ENCODE measurements at regions not wholly inside any gene's neighbourhood (a gene's known extent, or its start where the extent isn't known, plus 50 kb on each side); places are given as distances from the start of the nearest gene placed in this dataset.
"Not testable (repeated sequence)": the region's sequence is repeated elsewhere in the genome, so short reads cannot be mapped to it uniquely, and the experiment has no call there.

- not testable (repeated sequence) for DNase-seq
Observed at GRCh38 chr7:6991169-6991611, 165.1 kb upstream of the CCZ1B start.

GRCh38 chr7:6991686-6992085 lies 165.6 kb upstream of the CCZ1B start:
- DNase-seq = not testable (repeated sequence)

- not testable (repeated sequence) for DNase-seq
Observed at GRCh38 chr7:6992133-6992532, 166.1 kb upstream of the CCZ1B start.

GRCh38 chr7:6995026-6995425 lies 169.0 kb upstream of the CCZ1B start:
- not testable (repeated sequence) for DNase-seq

- DNase-seq = not testable (repeated sequence)
Observed at GRCh38 chr7:6995493-6996289, 169.6 kb upstream of the CCZ1B start.

GRCh38 chr7:6999067-6999666 lies 173.1 kb upstream of the CCZ1B start:
- not testable (repeated sequence) for DNase-seq

GRCh38 chr7:7002418-7003062 lies 176.5 kb upstream of the CCZ1B start:
- no peak for DNase-seq

GRCh38 chr7:7005303-7005702 lies 177.0 kb upstream of the C1GALT1 start:
- DNase-seq = no peak

GRCh38 chr7:7005949-7006348 lies 176.4 kb upstream of the C1GALT1 start:
- not testable (repeated sequence) for DNase-seq

GRCh38 chr7:7011241-7011640 lies 171.1 kb upstream of the C1GALT1 start:
- not testable (repeated sequence) for DNase-seq

GRCh38 chr7:7011751-7012150 lies 170.6 kb upstream of the C1GALT1 start:
- not testable (repeated sequence) for DNase-seq

GRCh38 chr7:7014827-7015595 lies 167.3 kb upstream of the C1GALT1 start:
- DNase-seq = peak; percentile 70

- DNase-seq = no peak
Observed at GRCh38 chr7:7017707-7018280, 164.6 kb upstream of the C1GALT1 start.

GRCh38 chr7:7018290-7018689 lies 164.1 kb upstream of the C1GALT1 start:
- no peak for DNase-seq

GRCh38 chr7:7032221-7032620 lies 150.1 kb upstream of the C1GALT1 start:
- no peak for DNase-seq

GRCh38 chr7:7035851-7036250 lies 146.5 kb upstream of the C1GALT1 start:
- no peak for DNase-seq

GRCh38 chr7:7042286-7042893 lies 140.0 kb upstream of the C1GALT1 start:
- DNase-seq = not testable (repeated sequence)

GRCh38 chr7:7044806-7045205 lies 137.5 kb upstream of the C1GALT1 start:
- DNase-seq = no peak

- DNase-seq = no peak
Observed at GRCh38 chr7:7048213-7048612, 134.1 kb upstream of the C1GALT1 start.

GRCh38 chr7:7051206-7051877 lies 131.0 kb upstream of the C1GALT1 start:
- no peak for DNase-seq

- DNase-seq = no peak
Observed at GRCh38 chr7:7054252-7054830, 128.0 kb upstream of the C1GALT1 start.
